DMS 273 treated with DMSO at 0.1 percent for 48 hours (cell line): ENCODE measurements at regions not wholly inside any gene's neighbourhood (a gene's known extent, or its start where the extent isn't known, plus 50 kb on each side); places are given as distances from the start of the nearest gene placed in this dataset.
"Not testable (repeated sequence)": the region's sequence is repeated elsewhere in the genome, so short reads cannot be mapped to it uniquely, and the experiment has no call there.

Experiments used
- DNase-seq: peaks from one replicate; lab custom pipeline; 2025; lab: John Stamatoyannopoulos, UW

DNA sequence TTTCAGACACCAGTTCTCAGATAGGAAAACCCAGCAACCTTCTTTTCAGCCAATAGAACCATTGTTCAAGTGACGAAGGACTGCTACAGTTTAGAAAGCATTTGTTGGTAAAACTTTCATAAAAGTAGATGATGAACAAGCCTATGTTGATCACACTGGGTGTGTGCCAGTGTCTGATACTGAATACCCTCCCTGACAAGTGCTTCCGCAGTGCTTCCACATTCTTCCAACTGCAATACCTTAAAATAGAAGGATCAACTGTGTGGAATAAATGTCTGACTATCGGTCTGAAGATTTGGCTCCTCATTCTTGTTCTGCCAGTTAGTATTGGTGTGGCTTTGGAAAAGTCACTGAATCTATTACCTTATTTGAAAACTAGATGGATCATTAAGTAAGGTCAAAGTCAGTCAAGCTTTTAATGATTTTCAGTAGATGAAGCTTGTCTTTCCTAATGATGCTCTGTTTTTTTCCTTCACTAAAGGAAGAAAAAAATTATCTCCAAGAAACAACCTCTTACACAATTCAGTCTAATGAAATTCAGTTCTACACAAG is 479.4 kb upstream of the CBLB start:
- DNase-seq = peak; percentile 64

DNA sequence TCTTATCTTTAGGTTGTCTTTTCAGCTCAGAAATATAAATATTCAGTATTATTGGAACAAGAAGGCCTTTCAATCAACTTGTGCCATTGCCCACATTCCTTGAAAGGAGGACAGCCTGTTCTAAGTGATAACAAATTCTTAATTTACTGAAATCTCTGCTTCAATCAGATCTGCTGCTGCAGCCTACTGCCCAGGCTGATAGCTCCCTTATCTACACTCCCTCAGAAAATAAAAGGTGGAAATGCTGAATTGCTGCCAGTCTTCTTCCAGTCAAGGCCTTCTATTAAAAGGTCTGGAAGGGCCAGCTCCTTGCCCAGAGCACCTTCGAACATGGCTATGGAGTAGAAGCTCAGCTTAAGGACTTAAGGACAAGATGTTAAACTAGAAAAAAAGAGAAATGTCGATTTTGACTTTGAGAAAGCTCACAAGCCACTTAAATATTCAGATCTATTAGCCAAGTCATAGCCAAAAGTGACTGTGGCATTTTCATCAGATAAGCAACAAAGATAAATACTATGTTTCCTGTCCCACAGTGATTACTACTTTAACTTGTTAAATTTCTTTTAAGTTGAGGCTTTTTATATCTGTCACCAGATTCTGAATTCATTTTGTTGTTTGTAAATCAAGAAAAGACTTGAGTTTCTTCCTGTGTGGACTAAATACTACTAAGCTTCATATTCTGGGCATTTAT is 480.5 kb upstream of the CBLB start:
- DNase-seq = no peak

DNA sequence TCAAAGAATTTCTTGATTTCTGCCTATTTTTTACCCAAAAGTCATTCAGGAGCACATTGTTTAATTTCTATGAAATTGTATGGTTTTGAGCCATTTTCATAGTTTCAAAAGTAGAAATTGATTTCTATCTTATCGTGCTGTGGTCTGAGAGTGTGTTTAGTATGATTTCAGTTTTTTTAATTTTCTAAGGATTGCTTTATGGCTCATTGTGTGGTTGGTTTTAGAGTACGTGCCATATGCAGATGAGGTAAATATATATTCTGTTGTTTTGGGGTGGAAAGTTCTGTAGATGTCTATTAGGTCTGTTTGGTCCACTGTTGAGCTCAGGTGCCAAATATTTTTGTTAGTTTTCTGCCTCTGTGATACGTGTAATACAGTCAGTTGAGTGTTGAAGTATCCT is 487.1 kb upstream of the CBLB start:
- DNase-seq = no peak

DNA sequence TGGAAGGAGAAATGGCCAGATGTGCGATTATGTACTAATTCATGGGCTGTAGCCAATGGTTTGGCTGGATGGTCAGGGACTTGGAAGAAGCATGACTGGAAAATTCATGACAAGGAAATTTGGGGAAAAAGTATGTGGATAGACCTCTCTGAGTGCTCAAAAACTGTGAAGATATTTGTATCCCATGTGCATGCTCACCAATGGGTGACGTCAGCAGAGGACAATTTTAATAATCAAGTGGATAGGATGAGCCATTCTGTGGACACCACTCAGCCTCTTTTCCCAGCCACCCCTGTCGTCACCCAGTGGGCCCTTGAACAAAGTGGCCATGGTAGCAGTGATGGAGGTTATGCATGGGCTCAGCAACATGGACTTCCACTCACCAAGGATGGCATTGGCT is 490.9 kb upstream of the CBLB start:
- DNase-seq = no peak

DNA sequence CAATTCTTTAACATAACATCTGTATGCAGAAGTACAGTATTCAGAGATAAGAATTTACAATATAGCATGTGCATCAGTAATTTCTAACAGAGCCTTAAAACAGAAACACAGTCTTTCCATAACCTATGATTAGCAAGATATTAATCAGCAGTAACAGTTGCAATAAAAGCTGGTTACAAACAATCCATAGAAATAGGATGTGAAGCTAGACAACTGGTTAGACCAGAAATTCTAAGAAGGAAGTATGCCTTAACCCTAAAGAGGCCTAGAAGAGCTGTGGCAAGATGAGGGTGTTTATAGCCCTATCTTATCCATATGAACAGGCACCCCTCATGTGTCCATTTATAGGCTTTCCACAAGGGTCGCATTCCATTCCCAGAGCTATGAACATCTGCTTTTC is 492.1 kb upstream of the CBLB start:
- not testable (repeated sequence) for DNase-seq

DNA sequence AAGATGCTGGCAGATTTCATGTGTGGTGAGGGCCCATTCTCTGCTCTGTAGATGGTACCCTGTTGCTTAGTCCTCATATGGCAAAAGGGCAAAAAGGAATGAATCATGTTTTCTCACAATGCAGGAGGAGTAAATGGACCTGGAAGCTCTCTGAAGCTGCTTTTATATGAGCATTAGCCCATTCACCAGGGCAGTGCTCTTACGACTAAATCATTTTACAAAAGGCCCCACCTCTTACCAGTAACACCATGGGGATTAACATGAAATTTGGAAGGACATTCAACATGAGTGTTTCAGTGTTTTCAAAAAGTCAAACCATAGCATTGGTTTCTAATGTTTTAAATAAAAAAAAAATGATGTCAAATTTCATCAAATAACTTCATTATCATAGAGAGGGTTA is 495.7 kb upstream of the CBLB start:
- DNase-seq = no peak

DNA sequence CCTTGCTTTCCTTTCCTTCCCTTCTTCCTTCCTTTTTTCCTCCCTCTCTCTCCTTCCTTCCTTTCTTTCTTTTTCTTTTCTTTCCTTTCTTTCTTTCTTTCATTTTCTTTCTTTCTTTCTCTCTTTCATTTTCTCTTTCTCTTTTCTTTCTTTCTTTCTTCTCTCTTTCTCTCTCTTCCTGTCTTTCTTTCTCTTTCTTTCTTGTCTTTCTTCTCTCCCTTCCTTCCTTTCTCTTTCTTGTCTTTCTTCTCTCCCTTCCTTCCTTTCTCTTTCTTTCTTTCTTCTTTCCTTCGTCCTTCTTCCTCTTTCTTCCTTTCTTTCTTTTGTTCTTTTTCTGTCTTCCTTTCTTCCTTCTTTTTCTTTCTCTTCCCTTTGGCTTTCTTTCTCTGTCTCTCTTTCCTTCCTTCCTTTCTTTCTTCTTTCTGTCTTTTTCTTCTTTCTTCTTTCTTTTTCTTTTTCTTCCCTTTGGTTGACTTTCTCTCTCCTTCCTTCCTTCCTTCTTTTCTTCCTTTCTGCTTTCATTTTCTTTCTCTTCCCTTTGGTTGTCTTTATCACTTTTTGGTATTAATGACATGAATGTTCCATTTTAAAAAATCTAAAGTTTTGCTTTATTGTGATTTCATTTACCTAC is 496.4 kb upstream of the CBLB start:
- no peak for DNase-seq

DNA sequence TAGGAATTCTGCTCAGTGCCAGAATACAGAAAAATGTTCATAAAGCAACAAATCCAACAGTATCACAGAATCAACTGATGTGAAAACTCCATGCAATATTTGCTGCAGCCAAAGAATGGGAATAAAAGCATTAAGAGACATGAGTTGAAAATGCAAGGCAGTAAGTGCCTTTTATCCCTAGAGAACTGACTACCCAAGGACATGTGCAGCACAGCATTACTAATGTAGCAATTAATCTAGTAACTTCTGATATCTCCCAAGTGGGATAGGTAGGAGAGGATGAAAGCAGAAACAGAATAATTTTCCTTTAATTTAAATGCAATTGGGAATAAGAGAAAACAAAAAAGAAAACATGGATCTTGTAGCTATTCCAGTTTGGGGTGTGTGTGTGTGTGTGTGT is 497.5 kb upstream of the CBLB start:
- no peak for DNase-seq

DNA sequence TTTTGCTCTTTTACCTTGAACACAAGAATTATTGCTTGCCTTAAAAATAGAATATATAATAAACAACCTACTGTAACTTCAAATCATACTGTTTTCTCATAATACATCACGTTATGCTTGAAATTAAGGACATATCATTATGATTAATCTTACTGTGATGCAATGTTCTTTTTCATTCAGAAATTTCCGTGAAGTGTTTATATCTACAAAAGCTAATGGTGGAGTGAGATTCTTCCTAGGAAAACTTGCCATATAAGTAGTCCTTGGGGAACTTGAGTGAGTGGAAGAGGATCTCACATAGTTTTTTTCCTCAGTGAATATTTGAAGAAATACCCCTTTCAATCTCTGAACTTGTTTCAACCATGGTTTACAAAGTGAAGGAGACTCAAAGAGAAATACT is 498.7 kb upstream of the CBLB start:
- DNase-seq = no peak

DNA sequence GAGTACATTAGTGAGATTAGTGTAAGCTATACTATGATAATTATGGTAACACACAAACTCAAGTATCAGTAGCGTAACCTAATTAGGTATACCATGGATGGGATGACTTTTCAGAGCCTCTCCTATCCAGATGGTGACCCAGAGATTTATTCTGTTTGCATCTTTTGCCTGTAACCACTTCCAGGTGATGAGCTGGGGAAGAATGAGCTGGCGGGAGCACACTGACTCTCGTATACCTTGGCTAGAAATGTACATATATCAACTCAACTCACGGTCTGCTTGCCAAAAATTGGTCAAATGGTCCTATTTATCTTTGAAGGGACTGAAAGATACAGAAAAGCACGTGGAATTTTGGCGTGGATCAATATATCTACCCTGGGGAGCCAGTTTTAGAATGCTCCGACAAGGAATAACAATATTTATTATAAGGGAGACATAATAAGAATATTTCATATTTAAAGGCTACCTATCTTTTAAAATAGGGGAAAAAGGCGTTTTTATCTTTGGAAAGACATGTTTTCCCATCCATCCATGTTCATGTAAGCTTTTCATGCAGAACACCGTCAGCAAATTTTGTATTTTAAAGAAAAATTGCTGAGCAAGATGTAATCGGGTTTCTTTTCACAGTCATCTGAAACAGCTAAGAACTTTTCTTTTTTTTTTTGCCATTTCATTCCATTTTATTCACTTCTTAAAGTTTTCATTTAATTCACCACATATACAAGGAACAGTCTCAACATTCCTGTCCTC is 502.6 kb upstream of the CBLB start:
- DNase-seq = no peak

DNA sequence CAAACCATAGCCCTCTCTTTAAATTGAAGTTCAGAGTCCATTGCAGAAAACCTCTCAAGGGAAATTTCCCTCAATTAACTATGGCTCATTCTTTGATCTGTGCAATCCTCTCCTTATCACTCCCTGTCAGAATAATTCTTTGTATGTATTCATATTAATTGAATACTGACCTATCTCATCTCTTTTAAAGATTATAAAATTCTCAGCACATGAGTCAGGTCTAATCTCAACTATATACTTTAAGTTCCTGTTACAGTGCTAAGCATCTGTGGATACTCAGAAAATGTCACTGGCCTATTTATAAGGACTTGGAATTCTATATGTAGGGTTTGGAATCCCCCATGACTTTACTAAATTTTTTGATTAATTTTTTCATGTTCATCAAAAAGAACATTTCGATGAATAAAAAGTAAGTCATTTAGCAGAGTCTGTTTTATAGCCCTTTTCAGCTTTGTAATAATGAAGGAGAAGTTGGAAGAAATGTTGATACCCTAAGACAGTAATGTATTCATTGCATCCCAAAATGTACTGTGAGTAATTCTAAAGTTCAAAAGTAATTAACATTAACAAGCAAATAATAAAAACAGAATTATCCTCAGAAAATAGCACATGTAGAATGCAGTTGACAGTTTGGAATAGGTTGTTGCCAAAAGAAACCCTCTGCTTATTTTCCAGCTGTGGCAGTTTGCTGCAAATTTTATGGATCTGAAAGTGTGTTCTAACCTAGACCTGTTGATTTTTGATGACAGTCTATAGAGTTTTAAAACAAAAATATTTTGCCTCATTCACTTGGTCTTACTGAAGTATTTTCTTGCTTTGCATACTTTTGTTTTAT is 503.4 kb upstream of the CBLB start:
- DNase-seq = no peak

DNA sequence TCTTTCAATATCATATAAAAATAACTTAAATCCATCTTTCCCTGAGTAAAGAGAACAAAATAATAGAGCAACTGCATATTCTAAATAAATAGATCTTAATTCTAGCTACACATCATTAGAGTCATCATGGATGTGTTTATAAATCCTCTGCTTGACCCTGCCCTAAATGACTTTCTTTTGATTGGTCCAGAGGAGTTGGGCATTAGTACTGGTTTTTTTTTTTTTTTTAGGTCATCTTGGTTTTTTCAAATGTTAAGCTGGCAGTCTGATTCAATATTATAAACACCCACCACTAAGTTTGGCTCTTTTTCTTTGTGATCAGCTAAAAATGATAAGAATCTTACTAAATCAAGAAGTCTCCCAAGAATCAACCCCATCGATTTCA is 504.0 kb upstream of the CBLB start:
- no peak for DNase-seq

DNA sequence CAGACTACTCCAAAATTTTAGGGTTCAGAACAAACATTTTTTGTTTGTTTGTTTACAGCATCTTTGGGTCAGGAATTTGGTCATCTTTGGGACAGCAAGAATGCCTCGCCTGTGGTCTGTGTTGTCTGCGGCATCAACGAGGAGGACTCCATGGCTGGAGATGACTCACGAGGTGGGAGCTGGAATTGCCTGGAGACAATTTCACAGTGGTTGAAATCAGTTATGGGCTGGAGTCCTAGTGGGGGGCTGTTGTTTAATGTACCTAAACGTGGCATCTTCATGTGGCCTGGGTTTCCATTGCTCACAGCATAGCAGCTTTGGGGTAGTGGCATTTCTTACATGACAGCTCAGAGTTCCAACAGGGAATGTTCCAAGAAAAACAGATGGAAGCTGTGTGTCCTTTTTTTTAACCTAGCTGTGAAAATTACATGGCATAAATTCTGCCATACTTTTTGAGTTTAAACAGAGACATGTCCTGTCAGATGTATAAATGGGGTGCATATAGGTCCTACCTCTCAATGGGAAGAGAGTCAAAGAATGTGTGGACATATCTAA is 507.3 kb upstream of the CBLB start:
- no peak for DNase-seq

DNA sequence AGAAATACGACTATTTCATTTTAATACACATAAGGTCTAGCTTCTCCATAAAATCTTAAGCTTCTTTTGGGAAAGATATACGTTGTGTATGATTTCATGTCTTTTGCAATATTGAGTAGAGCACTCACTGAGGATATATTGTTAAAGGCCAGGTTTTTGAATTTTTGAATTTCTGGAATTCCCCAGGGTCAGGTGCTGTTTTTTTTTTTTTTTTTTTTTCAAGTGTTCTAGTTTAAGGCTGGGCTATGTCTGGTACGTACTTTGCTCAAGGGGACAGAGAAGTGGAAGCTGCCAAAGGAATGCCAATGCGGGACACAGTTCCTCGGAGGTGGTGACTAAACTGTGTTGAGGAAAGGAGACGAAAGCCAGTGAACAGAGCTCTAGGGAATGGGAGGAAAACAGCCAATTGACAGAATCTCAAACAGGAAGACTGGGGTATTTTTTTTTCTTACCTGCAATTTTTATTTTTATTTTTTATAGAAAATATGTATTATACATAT is 510.5 kb upstream of the CBLB start:
- no peak for DNase-seq

DNA sequence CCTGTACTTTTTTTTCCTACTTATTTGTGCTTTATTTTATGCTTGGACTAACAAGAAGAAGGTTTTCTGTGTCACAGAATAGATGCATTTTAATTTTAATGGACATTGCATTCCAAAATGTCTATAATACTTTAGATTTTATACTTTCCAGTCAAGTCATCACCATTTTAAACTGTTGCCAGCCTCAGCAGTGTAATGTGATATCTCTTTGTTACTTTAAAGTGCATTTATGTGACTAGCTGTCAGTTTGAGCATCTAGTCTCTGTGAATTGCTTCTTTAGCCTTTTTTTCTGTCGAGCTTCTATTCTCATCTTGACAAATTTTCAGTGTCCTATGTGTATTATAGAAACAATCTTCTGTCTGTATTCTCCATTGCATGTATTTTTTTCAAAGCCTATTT is 511.4 kb upstream of the CBLB start:
- DNase-seq = no peak

DNA sequence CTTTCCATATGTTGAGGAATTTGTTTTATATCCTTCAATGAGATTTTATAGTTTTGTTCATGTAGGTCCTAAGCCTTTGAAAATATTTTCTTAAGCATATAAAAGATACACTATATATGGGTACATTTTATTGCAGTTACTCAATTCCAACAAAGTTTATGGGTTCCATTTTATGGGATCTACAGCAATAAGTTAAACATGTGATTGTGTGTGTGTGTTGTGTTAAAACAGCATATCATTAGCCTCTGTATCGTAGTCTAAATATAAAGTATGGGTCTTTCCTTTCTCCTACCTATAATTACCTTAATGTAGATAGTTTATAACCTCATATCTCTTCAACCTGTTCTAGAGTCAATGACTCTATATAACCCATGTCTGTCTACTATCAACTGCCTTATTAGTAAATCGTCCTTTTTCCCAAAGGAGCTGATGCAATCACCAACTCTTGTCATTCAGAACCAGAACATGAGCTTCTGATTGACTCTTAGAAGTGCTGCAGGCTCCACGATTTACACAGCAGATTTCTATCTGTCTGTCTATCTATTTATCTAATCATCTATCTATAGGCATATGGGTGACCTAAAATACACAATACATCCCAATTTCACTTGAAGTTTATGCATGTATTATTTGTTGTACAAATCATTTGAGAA is 512.6 kb upstream of the CBLB start:
- no peak for DNase-seq

DNA sequence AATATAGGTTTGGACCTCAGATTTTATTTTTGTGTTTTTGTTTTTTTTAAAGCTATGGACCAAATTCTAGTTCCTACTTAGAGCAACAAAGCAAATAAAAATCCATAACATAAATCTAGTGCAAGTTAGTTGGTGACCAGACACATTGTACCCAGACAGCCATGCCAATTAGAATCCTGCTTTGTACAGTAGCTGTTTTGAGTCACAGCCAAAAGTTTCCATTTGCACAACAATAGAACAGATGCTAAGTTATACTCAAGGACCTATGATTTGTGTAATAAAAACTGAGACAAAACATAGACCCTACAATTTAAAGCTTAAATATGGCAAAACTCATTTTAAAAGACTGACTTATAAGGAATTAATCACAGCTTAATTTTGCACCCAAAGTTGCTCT is 513.1 kb upstream of the CBLB start:
- DNase-seq = peak; percentile 49

DNA sequence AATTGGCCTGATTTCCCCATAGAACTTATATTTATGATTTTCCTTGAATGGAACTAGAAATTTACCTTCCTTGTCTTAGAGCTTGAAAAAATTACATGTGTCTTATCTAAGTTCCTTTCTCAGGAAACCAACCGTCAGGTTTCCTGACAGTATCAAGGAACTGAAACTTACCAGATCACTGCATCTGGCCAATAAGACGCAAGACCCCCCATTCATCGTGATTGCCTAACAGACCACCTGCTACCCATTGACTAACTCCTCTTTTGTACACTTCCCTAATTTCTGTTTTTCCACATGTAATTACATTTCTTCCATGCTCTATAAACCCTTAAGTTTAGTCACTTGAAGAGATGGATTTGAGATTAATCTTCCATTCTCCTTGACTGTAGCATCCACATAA is 517.2 kb upstream of the CBLB start:
- DNase-seq = no peak

DNA sequence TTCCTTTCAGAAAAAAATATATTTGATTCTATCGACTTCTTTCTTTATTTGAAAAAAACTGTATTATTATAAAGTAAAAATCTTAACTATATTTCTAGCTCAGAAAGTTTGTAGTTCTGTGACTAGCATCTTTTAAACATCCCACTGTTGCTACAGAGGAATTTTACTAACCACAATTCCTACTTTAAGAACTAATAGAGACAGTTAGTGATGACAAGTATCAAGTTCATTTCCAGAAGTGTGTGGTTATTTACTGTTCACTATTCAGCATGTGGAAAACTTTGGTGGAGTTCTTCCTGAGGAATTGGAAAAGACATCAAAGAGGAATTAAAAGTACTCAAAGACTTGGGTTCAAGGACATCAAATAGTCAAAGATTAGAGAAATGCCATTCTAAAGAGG is 524.1 kb upstream of the CBLB start:
- no peak for DNase-seq

DNA sequence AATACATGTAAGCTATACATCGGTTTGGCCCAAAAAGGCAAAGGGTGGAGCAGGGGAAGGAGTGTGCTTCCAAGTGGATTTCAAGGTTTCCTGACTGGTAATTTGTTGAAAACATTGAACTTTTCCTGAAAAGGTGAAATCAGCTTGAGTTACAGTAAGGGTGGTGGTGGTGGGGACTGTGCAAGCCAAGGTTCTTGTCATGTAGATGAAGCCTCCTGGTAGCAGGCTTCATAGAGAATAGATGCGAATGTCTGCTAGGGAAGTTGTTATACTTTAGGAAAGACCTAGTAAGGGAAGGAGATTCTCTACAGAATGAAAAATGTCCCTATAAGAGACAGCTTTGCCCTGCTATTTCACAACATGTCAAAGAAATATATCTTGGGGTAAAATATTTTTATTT is 528.2 kb upstream of the CBLB start:
- DNase-seq = no peak

DNA sequence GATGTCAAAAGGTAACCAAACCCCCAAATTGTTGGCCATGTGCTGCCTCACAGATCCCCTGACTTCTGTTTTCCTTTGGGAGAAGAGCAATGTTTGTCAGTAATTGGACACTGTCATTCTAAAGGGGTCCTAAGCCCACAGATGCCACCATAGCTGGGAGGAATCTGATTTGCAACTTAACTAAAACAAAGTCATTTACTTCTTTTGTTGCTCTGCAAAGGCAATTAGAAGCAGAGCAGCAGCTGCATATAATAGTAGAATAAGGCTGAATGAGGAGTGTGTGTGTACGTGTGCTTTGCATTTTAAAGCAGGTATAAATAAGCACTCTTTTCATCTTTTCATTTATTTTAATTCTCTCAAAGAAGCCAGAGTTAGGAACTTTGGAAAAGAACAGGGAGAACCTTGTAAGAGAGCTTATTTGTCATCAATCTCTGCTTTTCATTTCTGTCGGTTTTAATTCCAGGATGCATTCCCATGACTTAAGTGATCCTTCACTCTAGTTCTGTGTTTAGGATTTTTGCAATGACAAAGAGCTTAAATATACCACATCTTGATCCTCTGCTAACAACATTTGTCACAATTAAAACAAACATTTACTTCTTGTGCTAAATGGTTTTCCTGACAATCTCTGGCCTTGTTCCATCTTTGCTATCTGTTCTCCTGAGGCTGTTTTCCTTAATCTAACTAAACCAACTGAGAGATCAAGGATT is 530.2 kb upstream of the CBLB start:
- DNase-seq = no peak
